LNCaP clone FGC (cell line): ENCODE measurements at regions not wholly inside any gene's neighbourhood (a gene's known extent, or its start where the extent isn't known, plus 50 kb on each side); places are given as distances from the start of the nearest gene placed in this dataset.

Experiments used
- DNase-seq: peaks from one replicate; pipeline ENCODE4 v3.0.0-alpha.2; 2011; ENCODE audit warnings: low read depth
- H3K4me3 ChIP-seq: 2 replicates; pipeline ENCODE4 v1.5.1; 2011; ENCODE audit warnings: mild to moderate bottlenecking, low read depth, low read length, control low read depth
- CTCF ChIP-seq: IDR thresholded peaks from 2 replicates; pipeline ENCODE4 v1.5.1; 2012; ENCODE audit warnings: mild to moderate bottlenecking; ENCODE audit not compliant: control insufficient read depth, insufficient read depth; ENCODE audit errors: extremely low read depth

GRCh38 chr5:105639511-105639910 lies 2031.2 kb downstream of the EFNA5 start:
- no peak overlapping the region for H3K4me3 ChIP-seq
- TF ChIP-seq CTCF: no peak
- no peak for DNase-seq

- DNase-seq: no peak
- TF ChIP-seq CTCF: no peak
- H3K4me3 ChIP-seq: no peak overlapping the region
These were observed 2031.7 kb downstream of the EFNA5 start for GRCh38 chr5:105639068-105639467.

GRCh38 chr5:105638437-105638836 lies 2032.3 kb downstream of the EFNA5 start:
- TF ChIP-seq CTCF: no peak
- DNase-seq: no peak
- H3K4me3 ChIP-seq: no peak overlapping the region

GRCh38 chr5:105632043-105632442 lies 2038.7 kb downstream of the EFNA5 start:
- no peak for TF ChIP-seq CTCF
- DNase-seq: no peak
- no peak overlapping the region for H3K4me3 ChIP-seq

- DNase-seq: no peak
These were observed 2039.9 kb downstream of the EFNA5 start for GRCh38 chr5:105630803-105631202.

GRCh38 chr5:105619725-105620124 lies 2051.0 kb downstream of the EFNA5 start:
- DNase-seq: peak; percentile 2
- no peak for TF ChIP-seq CTCF
- H3K4me3 ChIP-seq: no peak overlapping the region

More at GRCh38 chr5:105630803-105631202, 2039.9 kb downstream of the EFNA5 start:
- TF ChIP-seq CTCF: no peak
- no peak overlapping the region for H3K4me3 ChIP-seq

- no peak for TF ChIP-seq CTCF
- no peak overlapping the region for H3K4me3 ChIP-seq
- no peak for DNase-seq
These were observed 2053.1 kb downstream of the EFNA5 start for GRCh38 chr5:105617436-105618215.
